HG03280 (cell line): ENCODE measurements at regions not wholly inside any gene's neighbourhood (a gene's known extent, or its start where the extent isn't known, plus 50 kb on each side); places are given as distances from the start of the nearest gene placed in this dataset.
A peak's percentile ranks its signal among the peaks of the same experiment; 100 is the strongest.
"Not testable (repeated sequence)": the region's sequence is repeated elsewhere in the genome, so short reads cannot be mapped to it uniquely, and the experiment has no call there.

Experiments used
- ATAC-seq: cut with Tn5 transposase; IDR thresholded peaks from one replicate; pipeline ENCODE4 v1.9.1; 2021; ENCODE audit warnings: mild to moderate bottlenecking, moderate library complexity; ENCODE audit not compliant: unreplicated experiment

GRCh38 chr1:67528141-67528540, 97.9 kb upstream of the SERBP1 start:
- ATAC-seq = no peak

GRCh38 chr1:67530071-67530470, 99.9 kb upstream of the SERBP1 start:
- ATAC-seq = no peak

- no peak for ATAC-seq
Observed at GRCh38 chr1:67532452-67533216, 102.4 kb upstream of the SERBP1 start.

GRCh38 chr1:67534627-67535065, 104.4 kb upstream of the SERBP1 start:
- ATAC-seq = no peak

GRCh38 chr1:67535474-67535873, 105.3 kb upstream of the SERBP1 start:
- peak; percentile 79 for ATAC-seq

GRCh38 chr1:67536957-67537666, 106.9 kb upstream of the SERBP1 start:
- no peak for ATAC-seq

- ATAC-seq = no peak
Observed at GRCh38 chr1:67537667-67538018, 107.4 kb upstream of the SERBP1 start.

- ATAC-seq = no peak
Observed at GRCh38 chr1:67540025-67540732, 110.0 kb upstream of the SERBP1 start.

- ATAC-seq = no peak
Observed at GRCh38 chr1:67540733-67541125, 110.5 kb upstream of the SERBP1 start.

- no peak for ATAC-seq
Observed at GRCh38 chr1:67542747-67543146, 112.5 kb upstream of the SERBP1 start.

GRCh38 chr1:67544921-67545320, 114.7 kb upstream of the SERBP1 start:
- no peak for ATAC-seq

- no peak for ATAC-seq
Observed at GRCh38 chr1:67545364-67545763, 115.2 kb upstream of the SERBP1 start.

GRCh38 chr1:67551375-67551774, 121.2 kb upstream of the SERBP1 start:
- no peak for ATAC-seq

GRCh38 chr1:67552336-67552759, 122.1 kb upstream of the SERBP1 start:
- no peak for ATAC-seq

GRCh38 chr1:67554204-67554603, 124.0 kb upstream of the SERBP1 start:
- ATAC-seq = not testable (repeated sequence)

GRCh38 chr1:67555461-67556296, 125.5 kb upstream of the SERBP1 start:
- ATAC-seq = no peak

- ATAC-seq = no peak
Observed at GRCh38 chr1:67556297-67556900, 126.2 kb upstream of the SERBP1 start.

GRCh38 chr1:67557696-67558448, 127.1 kb upstream of the GADD45A start:
- ATAC-seq = no peak

GRCh38 chr1:67558449-67559193, 126.4 kb upstream of the GADD45A start:
- ATAC-seq = no peak
